ENCODE measurements at regions not wholly inside any gene's neighbourhood (a gene's known extent, or its start where the extent isn't known, plus 50 kb on each side); places are given as distances from the start of the nearest gene placed in this dataset.

- Histone ChIP-seq H3K4me1 (ENCODE audit: control insufficient read depth, insufficient read depth, low read length) (no peaks in the 10 kb centered on the region), H3K36me3 (ENCODE audit: control insufficient read depth in 2 of 2, insufficient read depth in 2 of 2, low read length in 1 of 2) (no peaks in the 10 kb centered on the region), H3K27me3 (replicated peaks in 1 of 2; ENCODE audit: control insufficient read depth in 2 of 2, insufficient read depth in 2 of 2, low read length in 1 of 2) (peaks cover 0 to 7% of the 10 kb centered on the region in 2 experiments; a peak in 2 of 4 replicates), H3K9me3 (replicated peaks; ENCODE audit: control insufficient read depth, insufficient read depth, low read length) (no peaks in the 10 kb centered on the region), H3K9ac (ENCODE audit: control insufficient read depth, insufficient read depth, low read length) (no peak overlapping the region), H4K20me1 (ENCODE audit: control insufficient read depth, insufficient read depth) (no peaks in the 10 kb centered on the region), H3K27ac (ENCODE audit: control insufficient read depth, insufficient read depth) (no peak overlapping the region), H3K79me2 (ENCODE audit: control insufficient read depth, insufficient read depth, low read length) (no peaks in the 10 kb centered on the region), H2AFZ (ENCODE audit: control insufficient read depth, low read depth, low read length) (no peak overlapping the region), H3K4me2 (ENCODE audit: control insufficient read depth, insufficient read depth) (no peak overlapping the region), H3K4me3 (no peak overlapping the region)
- 33% methylated on average over 5 of the region's 5 CpGs for WGBS (ENCODE audit: insufficient coverage, insufficient replicate concordance, low lambda C conversion rate, missing lambda C conversion rate)
- BruUV-seq (replicated peaks) = no TSS peak
- FAIRE-seq (no peak), ATAC-seq (no peak), DNase-seq (ENCODE audit: low read depth, low spot score) (no peak)
- POLR2A ChIA-PET = interaction anchor here (0.9 kb wide), 1 partner anchor 23 kb away, joined by 3 read pairs; no protein-coding TSS in a partner anchor
- in situ Hi-C loops (cut with MboI) = no loop called here
- intact Hi-C loops (cut with micrococcal nuclease; ENCODE audit: unreplicated experiment) = no loop called here
- CTCF ChIA-PET = interaction anchor here (0.8 to 5.1 kb wide), 9 partner anchors 7 to 292 kb away, joined by 3 to 27 read pairs (median 3); partner anchors contain the start of gene NSFL1C
- SMC1A ChIA-PET (ENCODE audit: uncharacterized antibody, unreplicated experiment) = interaction anchor here (0.5 to 3.3 kb wide), 11 partner anchors 11 to 251 kb away, joined by 3 to 11 read pairs (median 4); no protein-coding TSS in a partner anchor
- no peak for TF ChIP-seq ATF7 (IDR thresholded peaks at IDR 0.05; ENCODE audit: low read depth)
- no peak for TF ChIP-seq FOS (IDR thresholded peaks at IDR 0.05; ENCODE audit: borderline replicate concordance, extremely low read depth, insufficient read length)
- no peak for TF ChIP-seq SIN3A (IDR thresholded peaks at IDR 0.05; ENCODE audit: low read depth, low read length)
- RAD21 ChIA-PET (ENCODE audit: unreplicated experiment) = interaction anchor here (0.8 to 1.6 kb wide), 5 partner anchors 8 to 220 kb away, joined by 3 to 6 read pairs (median 3); no protein-coding TSS in a partner anchor
These were observed 100.3 kb upstream of the SIRPG start for GRCh38 chr20:1757606-1758512.

- FAIRE-seq (no peak), DNase-seq (ENCODE audit: low read depth, low spot score) (no peak), ATAC-seq (no peak)
- H3K4me3 ChIP-seq = no peak overlapping the region
- CTCF ChIA-PET = interaction anchor here (0.8 to 5.1 kb wide), 9 partner anchors 7 to 291 kb away, joined by 3 to 27 read pairs (median 5); partner anchors contain the start of gene NSFL1C
- no peaks in the 10 kb centered on the region for H4K20me1 ChIP-seq (ENCODE audit: control insufficient read depth, insufficient read depth)
- SMC1A ChIA-PET (ENCODE audit: uncharacterized antibody, unreplicated experiment) = interaction anchor here (0.5 to 3.3 kb wide), 9 partner anchors 10 to 36 kb away, joined by 3 to 11 read pairs (median 4); no protein-coding TSS in a partner anchor
- H3K27me3 ChIP-seq (replicated peaks in 1 of 2; ENCODE audit: control insufficient read depth in 2 of 2, insufficient read depth in 2 of 2, low read length in 1 of 2) = peaks cover 0 to 7% of the 10 kb centered on the region in 2 experiments; a peak in 2 of 4 replicates
- H2AFZ ChIP-seq (ENCODE audit: control insufficient read depth, low read depth, low read length) = no peak overlapping the region
- H3K36me3 ChIP-seq (ENCODE audit: control insufficient read depth in 2 of 2, insufficient read depth in 2 of 2, low read length in 1 of 2) = no peaks in the 10 kb centered on the region
- RAD21 ChIA-PET (ENCODE audit: unreplicated experiment) = interaction anchor here (0.8 to 1.2 kb wide), 3 partner anchors 8 to 17 kb away, joined by 3 to 4 read pairs (median 3); no protein-coding TSS in a partner anchor
- no peak overlapping the region for H3K9ac ChIP-seq (ENCODE audit: control insufficient read depth, insufficient read depth, low read length)
- POLR2A ChIA-PET = interaction anchor here (0.9 kb wide), 1 partner anchor 23 kb away, joined by 3 read pairs; no protein-coding TSS in a partner anchor
- intact Hi-C loops (cut with micrococcal nuclease; ENCODE audit: unreplicated experiment) (no loop called here), in situ Hi-C loops (cut with MboI) (no loop called here)
- H3K79me2 ChIP-seq (ENCODE audit: control insufficient read depth, insufficient read depth, low read length) = no peaks in the 10 kb centered on the region
- no TSS peak for BruUV-seq (replicated peaks)
- no peaks in the 10 kb centered on the region; the same call in 2 of the 3 replicates for H3K9me3 ChIP-seq (replicated peaks; ENCODE audit: control insufficient read depth, insufficient read depth, low read length)
- no peak overlapping the region for H3K4me2 ChIP-seq (ENCODE audit: control insufficient read depth, insufficient read depth)
- no peak overlapping the region for H3K27ac ChIP-seq (ENCODE audit: control insufficient read depth, insufficient read depth)
- no peaks in the 10 kb centered on the region for H3K4me1 ChIP-seq (ENCODE audit: control insufficient read depth, insufficient read depth, low read length)
- TF ChIP-seq CBX5 (IDR thresholded peaks at IDR 0.05; ENCODE audit: low read depth) (no peak), ESRRA (IDR thresholded peaks at IDR 0.05; ENCODE audit: low read length) (no peak), NBN (IDR thresholded peaks at IDR 0.05) (no peak), ZBED1 (IDR thresholded peaks at IDR 0.05; ENCODE audit: borderline replicate concordance) (no peak), POLR2AphosphoS5 (IDR thresholded peaks at IDR 0.05; ENCODE audit: low read length) (no peak), EGR1 (IDR thresholded peaks at IDR 0.05; ENCODE audit: borderline replicate concordance in 1 of 2, low read depth in 2 of 2, low read length in 2 of 2) (no peak), BMI1 (IDR thresholded peaks at IDR 0.05; ENCODE audit: borderline replicate concordance) (no peak), CBFB (IDR thresholded peaks at IDR 0.05; ENCODE audit: low read depth) (no peak), NFYB (IDR thresholded peaks at IDR 0.05; ENCODE audit: insufficient read depth, low read depth, low read length) (no peak), BCL11A (IDR thresholded peaks at IDR 0.05; ENCODE audit: low read depth, low read length) (no peak), NR2F1 (conservative IDR thresholded peaks at IDR 0.05) (no peak), NR2C1 (IDR thresholded peaks at IDR 0.05) (no peak)
- TF ChIP-seq, protein P1, sequence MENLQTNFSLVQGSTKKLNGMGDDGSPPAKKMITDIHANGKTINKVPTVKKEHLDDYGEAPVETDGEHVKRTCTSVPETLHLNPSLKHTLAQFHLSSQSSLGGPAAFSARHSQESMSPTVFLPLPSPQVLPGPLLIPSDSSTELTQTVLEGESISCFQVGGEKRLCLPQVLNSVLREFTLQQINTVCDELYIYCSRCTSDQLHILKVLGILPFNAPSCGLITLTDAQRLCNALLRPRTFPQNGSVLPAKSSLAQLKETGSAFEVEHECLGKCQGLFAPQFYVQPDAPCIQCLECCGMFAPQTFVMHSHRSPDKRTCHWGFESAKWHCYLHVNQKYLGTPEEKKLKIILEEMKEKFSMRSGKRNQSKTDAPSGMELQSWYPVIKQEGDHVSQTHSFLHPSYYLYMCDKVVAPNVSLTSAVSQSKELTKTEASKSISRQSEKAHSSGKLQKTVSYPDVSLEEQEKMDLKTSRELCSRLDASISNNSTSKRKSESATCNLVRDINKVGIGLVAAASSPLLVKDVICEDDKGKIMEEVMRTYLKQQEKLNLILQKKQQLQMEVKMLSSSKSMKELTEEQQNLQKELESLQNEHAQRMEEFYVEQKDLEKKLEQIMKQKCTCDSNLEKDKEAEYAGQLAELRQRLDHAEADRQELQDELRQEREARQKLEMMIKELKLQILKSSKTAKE (IDR thresholded peaks at IDR 0.05; ENCODE audit: low read depth, poor library complexity, severe bottlenecking) = no peak
These were observed 99.5 kb upstream of the SIRPG start for GRCh38 chr20:1757072-1757471.

Measured in GM12878 (cell line).